ENCODE measurements at regions not wholly inside any gene's neighbourhood (a gene's known extent, or its start where the extent isn't known, plus 50 kb on each side); places are given as distances from the start of the nearest gene placed in this dataset.

- H3K27me3 Mint-ChIP-seq, result peaks cover 5% of the 10 kb centered on the region
- peak overlapping the region; percentile 28 for H3K27ac Mint-ChIP-seq
- H3K4me3 Mint-ChIP-seq, result no peak overlapping the region
- no peak for DNase-seq
- POLR2A ChIA-PET, result no interaction called here
- H3K9me3 Mint-ChIP-seq, result peaks cover 5% of the 10 kb centered on the region
- H3K4me1 Mint-ChIP-seq, result no peaks in the 10 kb centered on the region
- ATAC-seq (ENCODE audit: low read depth), result no peak
- no peaks in the 10 kb centered on the region for H3K36me3 Mint-ChIP-seq
Measured at GRCh38 chr1:208446271-208446691, 202.1 kb upstream of the PLXNA2 start.

DNA sequence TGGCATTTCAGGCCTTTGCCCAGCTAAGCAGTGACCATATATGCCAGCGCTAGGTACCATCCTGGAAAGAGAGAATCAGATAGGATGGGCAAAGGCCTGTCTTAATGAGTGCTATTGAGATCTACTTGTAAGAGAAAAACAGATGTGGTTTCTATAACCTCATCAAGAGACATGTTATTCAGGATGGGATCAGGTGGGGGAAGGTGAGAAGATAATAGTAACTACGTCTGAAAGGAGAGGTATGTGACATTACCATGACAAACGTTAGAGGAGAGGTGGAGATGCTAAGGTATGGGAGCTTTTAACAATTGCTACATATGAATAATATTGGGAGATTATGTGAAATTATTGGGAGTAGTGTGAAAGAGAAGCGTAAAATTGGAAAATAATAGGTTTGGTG, 204.2 kb upstream of the PLXNA2 start:
- ATAC-seq (ENCODE audit: low read depth) (no peak), DNase-seq (no peak)
- Mint-ChIP-seq H3K27me3 (peaks cover 7% of the 10 kb centered on the region), H3K9me3 (peaks cover 1% of the 10 kb centered on the region), H3K36me3 (no peaks in the 10 kb centered on the region), H3K4me1 (no peaks in the 10 kb centered on the region), H3K4me3 (no peak overlapping the region), H3K27ac (no peak overlapping the region)
- POLR2A ChIA-PET, result no interaction called here

GRCh38 chr1:208449951-208450350, 205.8 kb upstream of the PLXNA2 start:
- ATAC-seq (ENCODE audit: low read depth) (no peak), DNase-seq (no peak)
- POLR2A ChIA-PET, result no interaction called here
- Mint-ChIP-seq H3K36me3 (no peaks in the 10 kb centered on the region), H3K27me3 (peaks cover 7% of the 10 kb centered on the region), H3K4me3 (no peak overlapping the region), H3K4me1 (no peaks in the 10 kb centered on the region), H3K9me3 (no peaks in the 10 kb centered on the region), H3K27ac (no peak overlapping the region)

DNA sequence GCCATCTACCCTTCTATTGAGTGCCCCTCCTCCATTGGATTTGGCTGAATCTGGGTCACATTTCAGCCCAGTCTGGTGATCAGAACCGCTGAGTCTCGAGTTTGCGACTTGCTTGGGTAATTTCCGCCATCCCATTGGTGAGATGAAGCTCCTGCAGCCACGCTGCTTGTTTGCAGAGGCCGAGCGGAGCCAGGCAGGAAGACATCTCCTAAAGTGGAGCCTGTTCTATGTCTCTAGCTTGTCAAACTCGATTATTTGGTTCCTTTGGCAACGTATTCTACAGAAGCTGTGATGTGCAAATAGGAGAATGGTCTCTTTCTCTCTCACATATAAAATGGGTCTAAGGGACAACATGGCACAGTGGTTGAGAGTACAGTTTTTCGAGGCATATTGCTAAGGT, 206.8 kb upstream of the PLXNA2 start:
- Mint-ChIP-seq H3K4me1 (no peaks in the 10 kb centered on the region), H3K9me3 (no peaks in the 10 kb centered on the region), H3K4me3 (no peak overlapping the region), H3K27ac (no peak overlapping the region), H3K27me3 (peaks cover 7% of the 10 kb centered on the region), H3K36me3 (no peaks in the 10 kb centered on the region)
- ATAC-seq (ENCODE audit: low read depth) (no peak), DNase-seq (no peak)
- POLR2A ChIA-PET, result no interaction called here

DNA sequence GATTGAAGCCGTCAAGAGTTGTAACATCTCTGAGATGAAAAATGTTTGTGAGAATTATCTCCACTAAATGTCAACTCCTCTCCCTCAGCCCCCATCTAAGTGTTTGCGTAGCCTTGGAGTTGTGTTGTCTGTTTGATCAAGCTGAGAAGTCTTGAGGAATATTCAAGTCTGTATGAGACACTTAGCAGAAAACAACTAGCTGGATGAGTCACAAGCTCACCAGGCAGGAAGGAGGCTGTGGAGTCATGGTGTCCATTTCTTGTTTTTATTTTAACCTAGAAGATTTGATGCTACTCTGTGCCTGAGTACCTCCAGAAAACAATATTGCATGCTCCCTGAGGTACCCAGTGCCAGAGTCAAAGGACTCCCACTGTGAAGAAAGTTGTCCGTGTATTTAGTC, 211.6 kb upstream of the PLXNA2 start:
- ATAC-seq (ENCODE audit: low read depth) (no peak), DNase-seq (no peak)
- Mint-ChIP-seq H3K4me1 (no peaks in the 10 kb centered on the region), H3K9me3 (peaks cover 1% of the 10 kb centered on the region), H3K27ac (no peak overlapping the region), H3K36me3 (no peaks in the 10 kb centered on the region), H3K27me3 (peaks cover 7% of the 10 kb centered on the region), H3K4me3 (no peak overlapping the region)
- POLR2A ChIA-PET, result no interaction called here

- no peaks in the 10 kb centered on the region for H3K36me3 Mint-ChIP-seq
- no peak for DNase-seq
- no peak for ATAC-seq (ENCODE audit: low read depth)
- H3K27me3 Mint-ChIP-seq, result peaks cover 7% of the 10 kb centered on the region
- no peak overlapping the region for H3K27ac Mint-ChIP-seq
- H3K9me3 Mint-ChIP-seq, result peaks cover 1% of the 10 kb centered on the region
- H3K4me3 Mint-ChIP-seq, result no peak overlapping the region
- POLR2A ChIA-PET, result no interaction called here
- H3K4me1 Mint-ChIP-seq, result no peaks in the 10 kb centered on the region
Measured at GRCh38 chr1:208456487-208456886, 212.3 kb upstream of the PLXNA2 start.

DNA sequence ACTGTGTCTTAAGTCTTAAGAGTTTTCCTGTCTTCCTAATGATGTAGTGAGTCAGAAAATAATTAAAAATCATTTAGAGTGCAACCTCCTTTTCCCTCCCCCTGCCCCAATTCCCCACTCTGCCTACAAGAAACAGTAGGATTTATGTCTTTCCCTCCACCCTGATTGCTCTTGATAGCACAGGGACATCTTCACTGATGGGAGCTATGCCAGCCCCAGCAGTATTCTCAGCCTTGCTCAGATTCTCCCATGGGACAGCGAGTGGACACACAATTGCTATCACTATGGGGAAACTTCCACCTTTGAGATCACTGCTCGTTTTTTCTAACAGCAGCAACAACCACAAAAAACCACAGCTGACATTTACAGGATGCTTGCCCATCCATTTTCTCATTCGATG, 216.6 kb upstream of the PLXNA2 start:
- Mint-ChIP-seq H3K27ac (no peak overlapping the region), H3K4me3 (no peak overlapping the region), H3K4me1 (no peaks in the 10 kb centered on the region), H3K9me3 (peaks cover 1% of the 10 kb centered on the region), H3K27me3 (peaks cover 7% of the 10 kb centered on the region), H3K36me3 (no peaks in the 10 kb centered on the region)
- POLR2A ChIA-PET, result no interaction called here
- ATAC-seq (ENCODE audit: low read depth) (no peak), DNase-seq (no peak)

GRCh38 chr1:208461680-208462079, 217.5 kb upstream of the PLXNA2 start:
- POLR2A ChIA-PET, result no interaction called here
- Mint-ChIP-seq H3K9me3 (peaks cover 1% of the 10 kb centered on the region), H3K27me3 (peaks cover 7% of the 10 kb centered on the region), H3K27ac (no peak overlapping the region), H3K36me3 (no peaks in the 10 kb centered on the region), H3K4me3 (no peak overlapping the region), H3K4me1 (no peaks in the 10 kb centered on the region)
- ATAC-seq (ENCODE audit: low read depth), result no peak
- no peak for DNase-seq

- POLR2A ChIA-PET, result no interaction called here
- ATAC-seq (ENCODE audit: low read depth) (no peak), DNase-seq (no peak)
- Mint-ChIP-seq H3K36me3 (no peaks in the 10 kb centered on the region), H3K4me1 (no peaks in the 10 kb centered on the region), H3K9me3 (no peaks in the 10 kb centered on the region), H3K4me3 (no peak overlapping the region), H3K27ac (no peak overlapping the region), H3K27me3 (peaks cover 7% of the 10 kb centered on the region)
Measured at GRCh38 chr1:208462761-208463160, 218.6 kb upstream of the PLXNA2 start.

- no peak overlapping the region for H3K27ac Mint-ChIP-seq
- no peaks in the 10 kb centered on the region for H3K4me1 Mint-ChIP-seq
- no peak overlapping the region for H3K4me3 Mint-ChIP-seq
- ATAC-seq (ENCODE audit: low read depth) (no peak), DNase-seq (no peak)
- H3K9me3 Mint-ChIP-seq, result no peaks in the 10 kb centered on the region
- peaks cover 2% of the 10 kb centered on the region for H3K27me3 Mint-ChIP-seq
- no peaks in the 10 kb centered on the region for H3K36me3 Mint-ChIP-seq
- POLR2A ChIA-PET, result no interaction called here
Measured at GRCh38 chr1:208465266-208465665, 221.1 kb upstream of the PLXNA2 start.

DNA sequence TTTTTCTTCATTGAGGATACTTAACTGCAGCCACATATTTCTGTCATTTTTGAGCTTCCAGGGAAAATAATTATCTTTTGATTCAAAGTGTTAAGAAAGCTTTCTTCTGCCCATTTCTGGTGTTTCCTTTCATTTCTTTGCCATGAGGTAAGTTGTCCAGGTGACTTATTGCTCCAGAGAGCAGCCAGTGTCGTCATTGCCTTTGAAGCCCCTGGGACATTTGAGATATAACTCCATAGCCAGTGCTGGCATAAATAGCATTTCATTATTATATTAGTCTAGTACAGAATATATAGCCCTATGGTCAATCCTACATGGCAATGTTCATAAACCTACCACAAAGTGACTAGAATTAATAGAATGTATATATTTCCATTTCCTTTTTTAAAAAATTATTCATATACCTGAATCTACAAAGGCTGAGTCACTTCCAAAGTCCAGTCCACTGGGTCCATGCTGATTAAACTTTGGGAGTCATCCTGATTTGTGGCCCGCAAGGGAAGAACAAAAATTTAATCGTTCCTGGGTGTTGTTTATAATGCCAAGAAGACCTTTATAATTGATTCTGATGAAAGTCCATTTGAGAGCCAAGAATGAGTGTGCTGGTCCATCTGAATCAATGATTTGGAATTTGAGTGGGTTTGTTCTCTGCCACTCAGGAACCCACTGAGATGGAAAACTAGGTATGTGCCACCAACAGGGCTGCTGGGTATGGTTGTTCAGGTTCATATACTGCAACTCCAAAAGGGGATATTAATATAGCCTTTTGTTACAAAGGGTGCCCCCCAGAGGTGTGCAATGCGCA, 221.8 kb upstream of the PLXNA2 start:
- no peak for ATAC-seq (ENCODE audit: low read depth)
- POLR2A ChIA-PET, result no interaction called here
- Mint-ChIP-seq H3K27me3 (peaks cover 2% of the 10 kb centered on the region), H3K4me3 (no peak overlapping the region), H3K27ac (no peak overlapping the region), H3K4me1 (no peaks in the 10 kb centered on the region), H3K9me3 (no peaks in the 10 kb centered on the region), H3K36me3 (no peaks in the 10 kb centered on the region)
- no peak for DNase-seq

DNA sequence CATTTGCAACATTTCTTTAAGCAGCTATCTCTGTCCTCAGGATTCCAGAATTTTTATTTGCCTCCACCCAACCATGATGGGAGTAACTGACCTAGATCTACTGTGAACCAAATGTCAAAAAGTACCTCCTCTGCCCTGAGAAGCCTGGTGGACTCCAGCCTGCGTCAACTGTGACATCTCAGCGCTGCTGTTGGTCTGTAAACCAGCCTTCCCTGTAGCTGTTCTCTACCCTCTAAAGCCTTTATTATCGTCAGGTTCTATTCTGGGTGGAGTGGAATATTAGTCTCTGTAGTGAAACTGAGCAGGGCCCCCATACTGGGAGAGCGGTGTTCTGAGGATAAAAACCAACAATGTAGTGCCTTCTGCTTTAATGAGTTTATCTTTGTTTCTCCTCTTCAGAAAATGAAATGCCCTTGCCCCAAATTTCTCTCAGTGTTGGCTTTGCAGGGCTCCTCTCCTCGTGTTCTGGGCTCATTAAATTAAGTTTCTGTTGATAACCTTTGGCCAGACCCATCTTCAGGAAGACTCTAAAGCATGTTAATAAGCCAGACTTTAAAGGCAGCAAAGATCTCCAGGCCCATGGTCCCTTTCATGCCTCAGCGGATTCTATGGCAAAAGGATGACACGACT, 223.1 kb upstream of the PLXNA2 start:
- POLR2A ChIA-PET, result no interaction called here
- Mint-ChIP-seq H3K9me3 (no peaks in the 10 kb centered on the region), H3K27ac (no peak overlapping the region), H3K27me3 (peaks cover 2% of the 10 kb centered on the region), H3K4me1 (no peaks in the 10 kb centered on the region), H3K36me3 (no peaks in the 10 kb centered on the region), H3K4me3 (no peak overlapping the region)
- DNase-seq (no peak), ATAC-seq (ENCODE audit: low read depth) (no peak)

GRCh38 chr1:208475449-208475848, 231.3 kb upstream of the PLXNA2 start:
- no peaks in the 10 kb centered on the region for H3K27me3 Mint-ChIP-seq
- H3K27ac Mint-ChIP-seq, result no peak overlapping the region
- POLR2A ChIA-PET, result no interaction called here
- DNase-seq (no peak), ATAC-seq (ENCODE audit: low read depth) (no peak)
- no peaks in the 10 kb centered on the region for H3K4me1 Mint-ChIP-seq
- no peaks in the 10 kb centered on the region for H3K9me3 Mint-ChIP-seq
- no peak overlapping the region for H3K4me3 Mint-ChIP-seq
- H3K36me3 Mint-ChIP-seq, result no peaks in the 10 kb centered on the region

DNA sequence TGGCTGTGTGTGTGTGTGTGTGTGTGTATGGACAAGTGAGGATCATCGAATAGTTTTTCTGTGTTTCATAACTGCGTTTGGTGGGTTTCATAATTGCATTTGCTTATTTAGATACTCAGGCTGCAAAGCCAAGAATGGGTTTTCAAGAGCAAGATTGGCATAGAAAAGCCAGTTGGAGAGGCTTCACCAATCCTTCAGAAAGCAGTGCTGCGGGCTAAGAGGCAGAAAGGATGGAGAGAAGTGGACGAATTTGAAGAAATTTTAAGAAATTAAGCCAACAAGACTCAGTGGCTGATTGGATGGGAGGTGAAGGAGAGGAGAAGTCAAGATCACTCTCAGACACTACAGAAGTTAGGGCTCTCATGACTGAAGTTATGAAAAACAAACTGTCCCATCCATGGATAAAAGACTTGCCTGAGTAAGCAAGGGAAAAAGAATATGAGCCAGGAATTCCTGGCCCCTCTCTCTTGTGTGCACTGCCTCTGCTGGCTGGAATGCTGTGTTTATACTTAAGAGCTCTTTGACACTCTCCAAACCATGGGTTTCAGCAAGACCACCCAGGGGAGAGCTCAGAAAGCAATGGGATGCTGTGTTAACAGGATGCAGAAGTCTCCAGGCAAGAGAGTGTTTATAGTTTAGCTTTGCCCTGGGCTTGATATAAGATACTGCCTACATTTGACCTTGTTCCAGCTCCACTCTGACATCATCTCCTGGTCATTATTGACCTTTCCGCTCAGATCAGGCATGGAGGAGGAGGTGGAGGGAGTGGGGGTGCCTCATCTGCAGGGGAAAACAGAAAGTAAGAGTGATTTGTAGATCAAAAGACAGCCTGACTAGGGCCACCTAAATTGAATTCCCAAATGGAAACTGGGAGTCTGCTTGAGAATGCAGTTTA, 232.0 kb upstream of the PLXNA2 start:
- no peaks in the 10 kb centered on the region for H3K4me1 Mint-ChIP-seq
- POLR2A ChIA-PET, result no interaction called here
- H3K27me3 Mint-ChIP-seq, result no peaks in the 10 kb centered on the region
- ATAC-seq (ENCODE audit: low read depth) (no peak), DNase-seq (no peak)
- no peaks in the 10 kb centered on the region for H3K36me3 Mint-ChIP-seq
- no peaks in the 10 kb centered on the region for H3K9me3 Mint-ChIP-seq
- H3K4me3 Mint-ChIP-seq, result no peak overlapping the region
- H3K27ac Mint-ChIP-seq, result no peak overlapping the region

Measured in activated naive CD8-positive, alpha-beta T cell treated with anti-CD3 and anti-CD28 coated beads, Interleukin-2, amount 10 ng/mL, durations not matched to agents 7 days and 5 days (primary cell).